Uterus (tissue), 2 donors: ENCODE measurements at regions not wholly inside any gene's neighbourhood (a gene's known extent, or its start where the extent isn't known, plus 50 kb on each side); places are given as distances from the start of the nearest gene placed in this dataset.

Experiments
- POLR2A ChIP-seq, 2 donors: fragments of 450-650 bp; IDR thresholded peaks; one replicate each; pipeline ENCODE4 v1.6.1; 2016; ENCODE audit warnings: antibody characterized with exemption in 2 of 2, mild to moderate bottlenecking in 1 of 2, moderate library complexity in 1 of 2
- TF ChIP-seq, protein P1 (sequence below), 4 experiments: fragments of 200-600 bp in 2 of 4; fragments of 450-650 bp in 2 of 4; sonication (generic) in 2 of 4; IDR thresholded peaks; one replicate each; pipeline ENCODE4 v1.5.1; 2016 to 2019; ENCODE audit warnings: antibody characterized with exemption in 4 of 4, mild to moderate bottlenecking in 2 of 4, moderate library complexity in 1 of 4

DNA sequence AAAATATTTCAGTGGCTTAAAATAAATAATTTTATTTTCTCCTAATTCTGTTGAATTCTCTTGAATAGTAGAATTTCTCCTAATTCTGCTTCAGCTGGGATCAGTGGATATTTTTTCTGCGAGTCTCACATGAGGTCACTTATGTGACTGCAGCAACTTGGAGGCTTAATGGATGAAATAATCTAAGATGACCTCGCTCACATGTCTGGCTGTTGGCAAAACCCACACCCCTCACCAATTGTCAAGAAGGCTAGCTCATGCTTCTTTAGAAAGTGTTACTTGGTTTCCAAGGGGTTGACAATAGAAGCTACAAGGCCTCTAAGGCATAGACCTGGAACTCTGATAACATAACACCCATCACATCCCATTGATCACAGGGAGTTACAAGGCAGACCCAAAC, 156.9 kb upstream of the DPYD start:
- TF ChIP-seq, protein P1, sequence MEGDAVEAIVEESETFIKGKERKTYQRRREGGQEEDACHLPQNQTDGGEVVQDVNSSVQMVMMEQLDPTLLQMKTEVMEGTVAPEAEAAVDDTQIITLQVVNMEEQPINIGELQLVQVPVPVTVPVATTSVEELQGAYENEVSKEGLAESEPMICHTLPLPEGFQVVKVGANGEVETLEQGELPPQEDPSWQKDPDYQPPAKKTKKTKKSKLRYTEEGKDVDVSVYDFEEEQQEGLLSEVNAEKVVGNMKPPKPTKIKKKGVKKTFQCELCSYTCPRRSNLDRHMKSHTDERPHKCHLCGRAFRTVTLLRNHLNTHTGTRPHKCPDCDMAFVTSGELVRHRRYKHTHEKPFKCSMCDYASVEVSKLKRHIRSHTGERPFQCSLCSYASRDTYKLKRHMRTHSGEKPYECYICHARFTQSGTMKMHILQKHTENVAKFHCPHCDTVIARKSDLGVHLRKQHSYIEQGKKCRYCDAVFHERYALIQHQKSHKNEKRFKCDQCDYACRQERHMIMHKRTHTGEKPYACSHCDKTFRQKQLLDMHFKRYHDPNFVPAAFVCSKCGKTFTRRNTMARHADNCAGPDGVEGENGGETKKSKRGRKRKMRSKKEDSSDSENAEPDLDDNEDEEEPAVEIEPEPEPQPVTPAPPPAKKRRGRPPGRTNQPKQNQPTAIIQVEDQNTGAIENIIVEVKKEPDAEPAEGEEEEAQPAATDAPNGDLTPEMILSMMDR (IDR thresholded peaks at IDR 0.05): no peak
- TF ChIP-seq POLR2A (IDR thresholded peaks at IDR 0.05): no peak
